ENCODE measurements at regions not wholly inside any gene's neighbourhood (a gene's known extent, or its start where the extent isn't known, plus 50 kb on each side); places are given as distances from the start of the nearest gene placed in this dataset.

DNA sequence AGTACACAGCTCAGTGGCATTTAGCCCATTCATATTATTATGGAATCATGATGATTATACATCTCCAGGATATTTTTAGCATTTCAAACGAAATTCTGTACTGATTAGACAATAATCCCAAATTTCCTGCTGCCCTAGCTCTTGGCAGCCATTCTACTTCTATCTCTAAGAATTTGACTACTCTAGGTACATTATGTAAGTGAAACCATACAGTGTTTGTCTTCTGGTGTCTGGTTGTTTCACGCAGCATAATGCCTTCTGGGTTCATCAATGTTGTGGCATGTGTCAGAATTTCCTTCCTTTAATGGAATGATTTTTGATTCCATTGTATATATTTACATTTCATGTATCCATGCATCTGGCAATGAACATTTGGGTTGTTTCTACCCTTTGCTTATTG is 517.7 kb downstream of the ETS1 start:
- Histone ChIP-seq H3K27me3 (no peaks in the 10 kb centered on the region), H3K9me3 (no peaks in the 10 kb centered on the region), H3K4me3 (no peak overlapping the region), H3K4me1 (no peaks in the 10 kb centered on the region), H3K27ac (no peak overlapping the region), H3K36me3 (no peaks in the 10 kb centered on the region)
- DNase-seq (ENCODE audit: low spot score), result no peak
- TF ChIP-seq, protein P1, sequence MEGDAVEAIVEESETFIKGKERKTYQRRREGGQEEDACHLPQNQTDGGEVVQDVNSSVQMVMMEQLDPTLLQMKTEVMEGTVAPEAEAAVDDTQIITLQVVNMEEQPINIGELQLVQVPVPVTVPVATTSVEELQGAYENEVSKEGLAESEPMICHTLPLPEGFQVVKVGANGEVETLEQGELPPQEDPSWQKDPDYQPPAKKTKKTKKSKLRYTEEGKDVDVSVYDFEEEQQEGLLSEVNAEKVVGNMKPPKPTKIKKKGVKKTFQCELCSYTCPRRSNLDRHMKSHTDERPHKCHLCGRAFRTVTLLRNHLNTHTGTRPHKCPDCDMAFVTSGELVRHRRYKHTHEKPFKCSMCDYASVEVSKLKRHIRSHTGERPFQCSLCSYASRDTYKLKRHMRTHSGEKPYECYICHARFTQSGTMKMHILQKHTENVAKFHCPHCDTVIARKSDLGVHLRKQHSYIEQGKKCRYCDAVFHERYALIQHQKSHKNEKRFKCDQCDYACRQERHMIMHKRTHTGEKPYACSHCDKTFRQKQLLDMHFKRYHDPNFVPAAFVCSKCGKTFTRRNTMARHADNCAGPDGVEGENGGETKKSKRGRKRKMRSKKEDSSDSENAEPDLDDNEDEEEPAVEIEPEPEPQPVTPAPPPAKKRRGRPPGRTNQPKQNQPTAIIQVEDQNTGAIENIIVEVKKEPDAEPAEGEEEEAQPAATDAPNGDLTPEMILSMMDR (IDR thresholded peaks at IDR 0.05), result no peak

DNA sequence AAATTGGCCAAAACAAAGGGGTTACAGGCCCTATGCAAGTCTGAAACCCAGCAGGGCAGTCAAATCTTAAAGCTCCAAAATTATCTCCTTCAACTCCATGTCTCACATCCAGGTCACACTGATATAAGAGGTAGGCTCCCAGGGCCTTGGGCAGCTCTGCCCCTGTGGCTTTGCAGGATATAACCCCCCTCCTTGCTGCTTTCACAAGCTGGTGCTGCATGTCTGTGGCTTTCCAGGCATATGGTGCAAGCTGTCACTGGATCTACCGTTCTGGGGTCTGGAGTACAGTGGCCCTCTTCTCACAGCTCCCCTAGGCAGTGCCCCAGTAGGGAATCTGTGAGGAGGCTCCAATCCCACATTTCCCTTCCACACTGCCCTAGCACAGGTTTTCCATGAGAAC is 519.6 kb downstream of the ETS1 start:
- H3K27ac ChIP-seq, result no peak overlapping the region
- H3K9me3 ChIP-seq, result no peaks in the 10 kb centered on the region
- no peaks in the 10 kb centered on the region for H3K27me3 ChIP-seq
- no peak overlapping the region for H3K4me3 ChIP-seq
- H3K4me1 ChIP-seq, result no peaks in the 10 kb centered on the region
- H3K36me3 ChIP-seq, result no peaks in the 10 kb centered on the region
- no peak for DNase-seq (ENCODE audit: low spot score)
- TF ChIP-seq, protein P1 (IDR thresholded peaks at IDR 0.05), result no peak

DNA sequence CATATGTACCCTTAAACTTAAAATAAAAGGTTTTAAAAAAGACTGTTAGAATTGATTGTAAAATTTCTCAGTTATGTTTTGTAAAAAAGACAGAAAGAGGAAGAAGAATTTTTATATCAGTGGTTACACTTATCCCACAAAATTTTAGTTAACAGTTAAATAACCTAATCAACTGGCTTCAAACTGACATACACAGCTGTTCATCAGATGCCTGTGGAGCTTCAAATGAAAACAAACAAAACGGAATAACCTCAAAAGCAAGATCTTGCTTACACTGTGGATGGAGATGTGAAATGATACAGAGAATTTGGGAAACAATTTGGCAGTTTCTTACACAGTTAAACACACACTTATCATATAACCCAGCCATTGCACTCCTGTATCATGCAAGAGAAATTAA is 521.0 kb downstream of the ETS1 start:
- Histone ChIP-seq H3K4me3 (no peak overlapping the region), H3K27me3 (no peaks in the 10 kb centered on the region), H3K36me3 (no peaks in the 10 kb centered on the region), H3K27ac (no peak overlapping the region), H3K4me1 (no peaks in the 10 kb centered on the region), H3K9me3 (no peaks in the 10 kb centered on the region)
- TF ChIP-seq, protein P1 (IDR thresholded peaks at IDR 0.05), result no peak
- no peak for DNase-seq (ENCODE audit: low spot score)

DNA sequence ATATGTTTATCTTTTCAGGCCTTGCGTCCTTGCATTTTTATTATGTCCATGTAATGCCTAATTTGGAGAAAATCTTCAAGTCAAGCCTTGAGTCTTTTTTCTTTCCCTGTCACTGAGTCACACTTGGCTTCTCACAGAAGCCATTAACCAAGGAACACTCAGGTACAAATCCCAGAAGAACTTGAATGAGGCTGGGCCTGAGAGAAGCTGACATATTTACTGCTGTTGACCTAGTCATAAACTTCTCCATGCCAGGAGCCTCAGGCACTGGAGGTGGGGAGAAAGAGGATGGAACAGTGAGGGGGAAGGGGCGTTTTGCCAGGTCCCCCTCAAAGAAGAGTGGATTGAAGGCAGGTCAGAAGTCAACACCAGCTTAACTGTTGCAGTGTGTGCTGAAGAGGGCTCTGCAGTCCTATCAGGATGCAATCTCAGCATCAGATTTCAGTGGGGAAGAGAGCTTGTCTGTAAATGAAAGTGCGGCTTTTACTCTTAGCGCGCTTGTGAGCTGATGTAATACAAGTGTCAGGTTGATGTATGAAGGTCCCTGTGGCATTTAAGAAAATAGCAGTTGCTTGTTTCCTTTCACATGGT is 526.0 kb downstream of the ETS1 start:
- Histone ChIP-seq H3K9me3 (no peaks in the 10 kb centered on the region), H3K36me3 (no peaks in the 10 kb centered on the region), H3K27ac (no peak overlapping the region), H3K4me3 (no peak overlapping the region), H3K27me3 (no peaks in the 10 kb centered on the region), H3K4me1 (no peaks in the 10 kb centered on the region)
- no peak for DNase-seq (ENCODE audit: low spot score)
- TF ChIP-seq, protein P1 (IDR thresholded peaks at IDR 0.05), result no peak

DNA sequence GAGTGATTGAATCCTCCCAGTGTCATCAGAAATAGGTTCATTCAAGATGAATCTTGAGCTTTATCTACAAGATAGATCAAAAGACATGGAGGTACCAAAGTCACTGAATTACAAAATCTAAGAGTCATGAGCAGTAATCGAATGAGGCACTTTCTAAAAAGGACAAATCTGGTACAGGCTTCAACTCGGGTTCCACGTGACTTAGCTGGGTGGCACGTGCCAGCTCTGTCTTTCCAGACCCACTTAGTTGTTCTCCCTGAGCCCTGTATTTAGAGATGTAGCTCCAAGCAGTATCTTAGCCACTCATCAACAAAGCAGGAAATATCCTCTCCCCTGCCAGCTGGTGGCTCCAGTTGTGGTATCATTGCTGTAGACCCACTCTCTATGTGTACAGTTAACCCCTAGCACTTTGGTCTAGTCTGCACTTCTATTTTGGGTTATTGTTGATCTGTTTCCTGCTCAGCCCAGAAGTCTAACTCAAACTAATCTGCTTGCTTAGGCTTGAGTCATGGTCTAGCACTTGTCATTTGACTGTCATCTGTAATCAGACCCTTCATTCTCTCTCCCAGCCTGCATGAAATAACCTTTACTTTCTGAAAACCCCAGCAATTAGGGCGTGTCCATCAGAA is 528.7 kb downstream of the ETS1 start:
- Histone ChIP-seq H3K36me3 (no peaks in the 10 kb centered on the region), H3K9me3 (no peaks in the 10 kb centered on the region), H3K27me3 (no peaks in the 10 kb centered on the region), H3K27ac (no peak overlapping the region), H3K4me1 (no peaks in the 10 kb centered on the region), H3K4me3 (no peak overlapping the region)
- TF ChIP-seq, protein P1 (IDR thresholded peaks at IDR 0.05), result no peak
- no peak for DNase-seq (ENCODE audit: low spot score)

Data from right atrium auricular region (tissue), 2 donors.